PC-3 (cell line): ENCODE measurements at regions not wholly inside any gene's neighbourhood (a gene's known extent, or its start where the extent isn't known, plus 50 kb on each side); places are given as distances from the start of the nearest gene placed in this dataset.

ENCODE experiments used
- ATAC-seq: fragments of 200-7000 bp; cut with Tn5 transposase; 2 replicates; pipeline ENCODE4 v1.9.1; 2020; ENCODE audit warnings: mild to moderate bottlenecking, moderate library complexity
- BruUV-seq: library from RNA; stranded (reverse); fragments of 400-500 nt; replicated peaks from 2 replicates; lab custom pipeline; 2021; lab: Mats Ljungman, UMichigan
- CTCF ChIA-PET: fragments of 300-600 bp; sonication (Branson Sonifier 250); formaldehyde crosslinking; loops from one replicate; lab custom pipeline; 2022; ENCODE audit warnings: antibody characterized with exemption; lab: Charles Lee
- POLR2A ChIA-PET: fragments of 300-600 bp; sonication (Branson Sonifier 250); formaldehyde crosslinking; loops from one replicate; lab custom pipeline; 2022; ENCODE audit warnings: antibody characterized with exemption; ENCODE audit not compliant: unreplicated experiment; lab: Charles Lee
- DNase-seq: peaks from one replicate; pipeline ENCODE4 v3.0.0-alpha.2; 2015
- H2AFZ ChIP-seq: fragments of 300-600 bp; sonication (generic); 2 replicates; pipeline ENCODE4 v1.6.0; 2016; ENCODE audit warnings: antibody characterized with exemption, low read length
- H3F3A ChIP-seq: fragments of 300-600 bp; sonication (generic); one replicate; pipeline ENCODE4 v1.6.0; 2017; ENCODE audit warnings: antibody characterized with exemption, low read length, control low read depth, mild to moderate bottlenecking; ENCODE audit not compliant: unreplicated experiment
- H3K27ac ChIP-seq: fragments of 300-600 bp; sonication (generic); 2 replicates; pipeline ENCODE4 v1.5.1; 2016; ENCODE audit warnings: mild to moderate bottlenecking, low read length
- H3K27me3 ChIP-seq: fragments of 300-600 bp; sonication (generic); 2 replicates; pipeline ENCODE4 v1.6.1; 2016; ENCODE audit warnings: low read length, mixed read lengths
- H3K36me3 ChIP-seq: fragments of 300-600 bp; sonication (generic); 2 replicates; pipeline ENCODE4 v1.6.1; 2016; ENCODE audit warnings: low read depth, mixed run types, low read length, mixed read lengths
- H3K4me1 ChIP-seq: fragments of 300-600 bp; sonication (generic); 2 replicates; pipeline ENCODE4 v1.5.1; 2016; ENCODE audit warnings: low read length; ENCODE audit not compliant: insufficient read depth
- H3K4me2 ChIP-seq: fragments of 300-600 bp; sonication (generic); 2 replicates; pipeline ENCODE4 v1.6.0; 2016; ENCODE audit warnings: low read length
- H3K4me3 ChIP-seq: fragments of 300-600 bp; sonication (generic); 2 replicates; pipeline ENCODE4 v1.5.1; 2016; ENCODE audit warnings: mild to moderate bottlenecking, low read length, mixed read lengths
- H3K79me2 ChIP-seq: fragments of 300-600 bp; sonication (generic); 2 replicates; pipeline ENCODE4 v1.6.1; 2017; ENCODE audit warnings: low read length, mixed read lengths
- H3K9ac ChIP-seq: fragments of 300-600 bp; sonication (generic); 2 replicates; pipeline ENCODE4 v1.6.0; 2016; ENCODE audit warnings: mild to moderate bottlenecking, low read length
- H3K9me2 ChIP-seq: fragments of 300-600 bp; sonication (generic); replicated peaks from 2 replicates; pipeline ENCODE4 v1.6.1; 2016; ENCODE audit warnings: mixed run types, low read length, mixed read lengths
- H3K9me3 ChIP-seq: fragments of 300-600 bp; sonication (generic); 2 replicates; pipeline ENCODE4 v1.6.1; 2016; ENCODE audit warnings: low read length, mixed read lengths
- H4K20me1 ChIP-seq: fragments of 300-600 bp; sonication (generic); 2 replicates; pipeline ENCODE4 v1.6.1; 2016; ENCODE audit warnings: low read length, mixed read lengths
- CTCF ChIP-seq: fragments of 300-600 bp; sonication (generic); conservative IDR thresholded peaks from 2 replicates; pipeline ENCODE4 v1.5.1; 2017; ENCODE audit warnings: antibody characterized with exemption, low read depth, mild to moderate bottlenecking, low read length
- EZH2 ChIP-seq: fragments of 300-600 bp; sonication (generic); IDR thresholded peaks from one replicate; pipeline ENCODE4 v1.6.1; 2017; ENCODE audit warnings: antibody characterized with exemption, mild to moderate bottlenecking, low read length; ENCODE audit not compliant: unreplicated experiment
- EZH2phosphoT487 ChIP-seq: fragments of 300-600 bp; sonication (generic); IDR thresholded peaks from 2 replicates; pipeline ENCODE4 v1.6.1; 2018; ENCODE audit warnings: mild to moderate bottlenecking, antibody characterized with exemption, low read length, borderline replicate concordance
- intact Hi-C: fragments of 100-400 bp; cut with micrococcal nuclease; formaldehyde crosslinking; loops from 2 replicates; pipeline ENCODE4 v1.9.0; 2023

GRCh38 chr22:22181341-22181850 is 63.2 kb upstream of the VPREB1 start:
- H3K4me1 ChIP-seq, result no peaks in the 10 kb centered on the region
- no peak overlapping the region for H2AFZ ChIP-seq
- H3K9me2 ChIP-seq, result no peaks in the 10 kb centered on the region
- TF ChIP-seq EZH2 (no peak), CTCF (no peak), EZH2phosphoT487 (no peak)
- ChIA-PET CTCF (interaction anchor here (0.6 kb wide), 1 partner anchor 342 kb away, joined by 3 read pairs; no protein-coding TSS in a partner anchor), POLR2A (no interaction called here)
- DNase-seq (no peak), ATAC-seq (no peak)
- no TSS peak for BruUV-seq
- no peak overlapping the region for H3K4me3 ChIP-seq
- no peak overlapping the region for H3K27ac ChIP-seq
- H3K79me2 ChIP-seq, result no peaks in the 10 kb centered on the region
- H4K20me1 ChIP-seq, result no peaks in the 10 kb centered on the region
- intact Hi-C loops, result no loop called here
- H3K4me2 ChIP-seq, result no peak overlapping the region
- no peaks in the 10 kb centered on the region for H3K36me3 ChIP-seq
- no peak overlapping the region for H3K9ac ChIP-seq
- no peaks in the 10 kb centered on the region for H3K9me3 ChIP-seq
- H3K27me3 ChIP-seq, result peaks cover 32% of the 10 kb centered on the region
- H3F3A ChIP-seq, result no peaks in the 10 kb centered on the region

- TF ChIP-seq CTCF (no peak), EZH2phosphoT487 (no peak), EZH2 (no peak)
- ChIA-PET CTCF (interaction anchor here (0.6 kb wide), 1 partner anchor 343 kb away, joined by 3 read pairs; no protein-coding TSS in a partner anchor), POLR2A (no interaction called here)
- Histone ChIP-seq H3K36me3 (no peaks in the 10 kb centered on the region), H4K20me1 (no peaks in the 10 kb centered on the region), H3K9ac (no peak overlapping the region), H3K27me3 (peaks cover 26% of the 10 kb centered on the region), H2AFZ (no peak overlapping the region), H3K4me1 (no peaks in the 10 kb centered on the region), H3K79me2 (no peaks in the 10 kb centered on the region), H3F3A (no peaks in the 10 kb centered on the region), H3K27ac (no peak overlapping the region), H3K4me2 (no peak overlapping the region), H3K4me3 (no peak overlapping the region), H3K9me2 (no peaks in the 10 kb centered on the region), H3K9me3 (no peaks in the 10 kb centered on the region)
- BruUV-seq, result no TSS peak
- no peak for DNase-seq
- intact Hi-C loops, result no loop called here
- no peak for ATAC-seq
Observed at GRCh38 chr22:22180738-22181285, 63.8 kb upstream of the VPREB1 start.

DNA sequence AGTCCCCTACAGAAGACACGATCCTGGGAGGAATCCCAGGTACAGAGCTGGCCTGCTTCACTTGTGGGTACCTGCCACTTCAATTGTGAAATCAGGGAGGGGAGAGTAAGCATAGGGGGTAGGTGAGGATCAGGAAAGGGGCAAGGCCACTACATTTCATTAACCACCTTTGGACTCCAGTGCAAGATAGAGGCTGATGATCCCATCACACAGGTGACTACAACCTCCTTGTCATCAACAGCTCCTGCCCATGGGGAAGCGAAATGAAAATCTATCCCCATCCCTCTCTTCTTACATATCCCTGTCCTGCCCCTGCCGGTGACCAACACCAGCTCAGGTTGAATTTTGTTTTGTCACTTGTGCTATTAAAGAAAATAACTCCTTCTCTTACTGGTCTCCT is 64.7 kb upstream of the VPREB1 start:
- H2AFZ ChIP-seq, result no peak overlapping the region
- H3K4me2 ChIP-seq, result no peak overlapping the region
- no peak for DNase-seq
- no peaks in the 10 kb centered on the region for H3K4me1 ChIP-seq
- no peak overlapping the region for H3K4me3 ChIP-seq
- no TSS peak for BruUV-seq
- no peak for TF ChIP-seq EZH2phosphoT487
- TF ChIP-seq EZH2, result no peak
- no peak for TF ChIP-seq CTCF
- no peak for ATAC-seq
- no peaks in the 10 kb centered on the region for H3K9me2 ChIP-seq
- H3K27ac ChIP-seq, result no peak overlapping the region
- H3F3A ChIP-seq, result no peaks in the 10 kb centered on the region
- intact Hi-C loops, result no loop called here
- POLR2A ChIA-PET, result no interaction called here
- H4K20me1 ChIP-seq, result no peaks in the 10 kb centered on the region
- H3K36me3 ChIP-seq, result no peaks in the 10 kb centered on the region
- peaks cover 19% of the 10 kb centered on the region for H3K27me3 ChIP-seq
- CTCF ChIA-PET, result no interaction called here
- H3K9ac ChIP-seq, result no peak overlapping the region
- no peaks in the 10 kb centered on the region for H3K79me2 ChIP-seq
- H3K9me3 ChIP-seq, result no peaks in the 10 kb centered on the region
